ENCODE measurements at regions not wholly inside any gene's neighbourhood (a gene's known extent, or its start where the extent isn't known, plus 50 kb on each side); places are given as distances from the start of the nearest gene placed in this dataset.

DNA sequence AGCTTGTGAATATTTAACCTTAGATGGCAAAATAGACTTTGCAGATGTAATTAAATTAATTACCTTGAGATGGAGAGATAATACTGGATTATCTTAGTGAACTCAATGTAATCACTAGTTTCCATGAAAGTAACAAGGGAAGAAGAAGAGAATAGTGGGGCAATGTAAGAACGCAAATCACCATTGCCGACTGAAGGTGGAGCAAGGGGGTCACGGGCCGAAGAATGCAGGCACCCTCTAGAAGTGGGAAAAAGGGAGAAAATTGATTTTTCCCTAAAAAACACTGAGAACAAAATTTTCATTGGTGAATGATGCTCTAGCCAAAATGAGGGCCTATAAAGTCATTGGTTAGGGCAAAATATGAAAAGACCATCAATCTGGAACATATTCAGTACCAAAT lies 375.6 kb upstream of the EPHA5 start:
- TF ChIP-seq, protein P1, sequence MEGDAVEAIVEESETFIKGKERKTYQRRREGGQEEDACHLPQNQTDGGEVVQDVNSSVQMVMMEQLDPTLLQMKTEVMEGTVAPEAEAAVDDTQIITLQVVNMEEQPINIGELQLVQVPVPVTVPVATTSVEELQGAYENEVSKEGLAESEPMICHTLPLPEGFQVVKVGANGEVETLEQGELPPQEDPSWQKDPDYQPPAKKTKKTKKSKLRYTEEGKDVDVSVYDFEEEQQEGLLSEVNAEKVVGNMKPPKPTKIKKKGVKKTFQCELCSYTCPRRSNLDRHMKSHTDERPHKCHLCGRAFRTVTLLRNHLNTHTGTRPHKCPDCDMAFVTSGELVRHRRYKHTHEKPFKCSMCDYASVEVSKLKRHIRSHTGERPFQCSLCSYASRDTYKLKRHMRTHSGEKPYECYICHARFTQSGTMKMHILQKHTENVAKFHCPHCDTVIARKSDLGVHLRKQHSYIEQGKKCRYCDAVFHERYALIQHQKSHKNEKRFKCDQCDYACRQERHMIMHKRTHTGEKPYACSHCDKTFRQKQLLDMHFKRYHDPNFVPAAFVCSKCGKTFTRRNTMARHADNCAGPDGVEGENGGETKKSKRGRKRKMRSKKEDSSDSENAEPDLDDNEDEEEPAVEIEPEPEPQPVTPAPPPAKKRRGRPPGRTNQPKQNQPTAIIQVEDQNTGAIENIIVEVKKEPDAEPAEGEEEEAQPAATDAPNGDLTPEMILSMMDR (IDR thresholded peaks at IDR 0.05; ENCODE audit: insufficient read depth, low read depth, low read length), result no peak
- TF ChIP-seq EZH2 (IDR thresholded peaks at IDR 0.05; ENCODE audit: insufficient read depth, low read length), result no peak

All from astrocyte (in vitro differentiated cells and primary cell).